HCT116 (cell line): ENCODE measurements at regions not wholly inside any gene's neighbourhood (a gene's known extent, or its start where the extent isn't known, plus 50 kb on each side); places are given as distances from the start of the nearest gene placed in this dataset.

Experiments used
- ATAC-seq: fragments of 200-7000 bp; cut with Tn5 transposase; 2 replicates; pipeline ENCODE4 v1.9.1; 2020; ENCODE audit warnings: mild to moderate bottlenecking, moderate library complexity
- BruUV-seq: library from RNA; stranded (reverse); fragments of 400-500 nt; replicated peaks from 2 replicates; lab custom pipeline; 2021; lab: Mats Ljungman, UMichigan
- CTCF ChIA-PET: fragments of 300-600 bp; sonication (Branson Sonifier 250); formaldehyde crosslinking; loops from one replicate; lab custom pipeline; 2021; ENCODE audit warnings: antibody characterized with exemption; lab: Charles Lee
- POLR2A ChIA-PET: fragments of 300-600, 350-600 bp; sonication (Branson Sonifier 250); formaldehyde crosslinking; loops from one replicate; lab custom pipeline; 2021; ENCODE audit warnings: antibody characterized with exemption; lab: Charles Lee
- RAD21 ChIA-PET, 2 experiments: fragments of 300-600 bp; sonication (Branson Sonifier 250); formaldehyde crosslinking; loops; one replicate each; lab custom pipeline; 2023; ENCODE audit warnings: low total read pairs in 2 of 2; ENCODE audit not compliant: uncharacterized antibody in 2 of 2, unreplicated experiment in 2 of 2, low non-redundant PET in 1 of 2; lab: Charles Lee
- DNase-seq: peaks from one replicate; pipeline ENCODE4 v3.0.0-alpha.2; 2010; ENCODE audit warnings: low read depth, low spot score
- H2AFZ ChIP-seq: fragments of 200-600 bp; shearing (Covaris generic), sonication (generic); 2 replicates; pipeline ENCODE4 v1.6.1; 2017; ENCODE audit warnings: low read depth, mixed run types, mixed read lengths, antibody characterized with exemption, low read length; ENCODE audit not compliant: poor library complexity, severe bottlenecking
- H3K27ac ChIP-seq: 2 replicates; pipeline ENCODE4 v1.5.1; 2012; ENCODE audit warnings: low read depth, low read length
- H3K27me3 ChIP-seq: fragments of 200-600 bp; sonication (generic); 2 replicates; pipeline ENCODE4 v1.6.1; 2016; ENCODE audit warnings: mixed run types, low read length, mixed read lengths; ENCODE audit not compliant: insufficient read depth
- H3K36me3 ChIP-seq, 2 experiments: fragments of 200-500 bp in 1 of 2; fragments of 200-600 bp in 1 of 2; sonication (Bioruptor generic) in 1 of 2; sonication (generic) in 1 of 2; 2 replicates each; pipeline versions ENCODE4 v1.5.1 to v1.6.1; 2014 to 2016; ENCODE audit warnings: low read length in 2 of 2, inconsistent platforms in 1 of 2, mixed read lengths in 1 of 2, mixed run types in 1 of 2; ENCODE audit not compliant: insufficient read depth in 2 of 2, control insufficient read depth in 1 of 2
- H3K4me1 ChIP-seq, 2 experiments: fragments of 200-600 bp in 1 of 2; sonication (generic) in 1 of 2; 2 replicates each; pipeline versions ENCODE4 v1.5.1 to v1.6.1; 2012 to 2017; ENCODE audit warnings: low read length in 2 of 2, inconsistent platforms in 1 of 2, mild to moderate bottlenecking in 1 of 2, mixed read lengths in 1 of 2, mixed run types in 1 of 2, moderate library complexity in 1 of 2; ENCODE audit not compliant: insufficient read depth in 2 of 2, control insufficient read depth in 1 of 2
- H3K4me2 ChIP-seq: fragments of 200-600 bp; sonication (generic); 2 replicates; pipeline ENCODE4 v1.6.1; 2017; ENCODE audit warnings: mixed run types, low read length, mixed read lengths
- H3K4me3 ChIP-seq, 2 experiments: fragments of 200-600 bp in 1 of 2; sonication (generic) in 1 of 2; replicated peaks in 1 of 2; 2 replicates each; pipeline ENCODE4 v1.5.1; 2011 to 2016; ENCODE audit warnings: low read length in 2 of 2, control low read depth in 1 of 2, low read depth in 1 of 2, mild to moderate bottlenecking in 1 of 2, mixed read lengths in 1 of 2, mixed run types in 1 of 2
- H3K79me2 ChIP-seq: fragments of 200-600 bp; sonication (generic); 2 replicates; pipeline ENCODE4 v1.6.1; 2017; ENCODE audit warnings: mild to moderate bottlenecking, mixed run types, low read length, moderate library complexity, mixed read lengths; ENCODE audit not compliant: insufficient read depth
- H3K9ac ChIP-seq: fragments of 200-600 bp; sonication (generic); 2 replicates; pipeline ENCODE4 v1.6.1; 2016; ENCODE audit warnings: low read length, mixed read lengths
- H3K9me2 ChIP-seq: fragments of 200-600 bp; sonication (generic), shearing (Covaris generic); 2 replicates; pipeline ENCODE4 v1.6.1; 2017; ENCODE audit warnings: mixed run types, mild to moderate bottlenecking, moderate library complexity; ENCODE audit not compliant: insufficient read depth
- H3K9me3 ChIP-seq, 2 experiments: fragments of 200-500 bp in 1 of 2; fragments of 200-600 bp in 1 of 2; sonication (Bioruptor generic) in 1 of 2; sonication (generic) in 1 of 2; 2 replicates each; pipeline ENCODE4 v1.6.1; 2014 to 2017; ENCODE audit warnings: low read length in 2 of 2, mixed read lengths in 2 of 2, inconsistent platforms in 1 of 2, low read depth in 1 of 2, mild to moderate bottlenecking in 1 of 2, mixed run types in 1 of 2, moderate library complexity in 1 of 2; ENCODE audit not compliant: control insufficient read depth in 1 of 2, insufficient read depth in 1 of 2
- H4K20me1 ChIP-seq: fragments of 200-600 bp; sonication (generic), shearing (Covaris generic); 2 replicates; pipeline ENCODE4 v1.6.1; 2017; ENCODE audit warnings: mixed run types, mild to moderate bottlenecking, moderate library complexity; ENCODE audit not compliant: insufficient read depth
- ATF3 ChIP-seq: IDR thresholded peaks from 2 replicates; pipeline ENCODE4 v1.6.1; 2012
- CEBPB ChIP-seq: IDR thresholded peaks from 2 replicates; pipeline ENCODE4 v1.6.1; 2012; ENCODE audit warnings: low read depth
- CTCF ChIP-seq, 3 experiments: fragments of 200-600 bp in 1 of 3; sonication (generic) in 1 of 3; IDR thresholded peaks in 2 of 3; conservative IDR thresholded peaks in 1 of 3; 2 replicates each; pipeline ENCODE4 v1.5.1; 2012 to 2017; ENCODE audit warnings: low read depth in 2 of 3, low read length in 2 of 3, antibody characterized with exemption in 1 of 3, borderline replicate concordance in 1 of 3, control low read depth in 1 of 3, mild to moderate bottlenecking in 1 of 3, mixed read lengths in 1 of 3, mixed run types in 1 of 3, moderate library complexity in 1 of 3; ENCODE audit not compliant: insufficient read depth in 1 of 3
- EGR1 ChIP-seq: IDR thresholded peaks from 2 replicates; pipeline ENCODE4 v1.6.1; 2012; ENCODE audit warnings: low read depth
- ELF1 ChIP-seq: IDR thresholded peaks from 2 replicates; pipeline ENCODE4 v1.6.1; 2012; ENCODE audit warnings: low read depth, borderline replicate concordance
- EZH2 ChIP-seq: fragments of 200-600 bp; sonication (generic); IDR thresholded peaks from 2 replicates; pipeline ENCODE4 v1.6.1; 2017; ENCODE audit warnings: antibody characterized with exemption, mixed run types
- EZH2phosphoT487 ChIP-seq: fragments of 200-600 bp; IDR thresholded peaks from 2 replicates; pipeline ENCODE4 v1.6.1; 2018; ENCODE audit warnings: antibody characterized with exemption, borderline replicate concordance
- FOSL1 ChIP-seq: IDR thresholded peaks from 2 replicates; pipeline ENCODE4 v1.6.1; 2012; ENCODE audit warnings: low read depth
- JUND ChIP-seq: IDR thresholded peaks from 2 replicates; pipeline ENCODE4 v1.6.1; 2012
- MAX ChIP-seq: IDR thresholded peaks from 2 replicates; pipeline ENCODE4 v1.6.1; 2012
- POLR2A ChIP-seq: IDR thresholded peaks from 2 replicates; pipeline ENCODE4 v1.7.0; 2011; ENCODE audit warnings: borderline replicate concordance; ENCODE audit not compliant: insufficient read depth, insufficient read length; ENCODE audit errors: extremely low read depth
- POLR2AphosphoS5 ChIP-seq: IDR thresholded peaks from 2 replicates; pipeline ENCODE4 v1.6.1; 2011; ENCODE audit warnings: mild to moderate bottlenecking, low read depth, low read length, moderate library complexity
- RAD21 ChIP-seq: IDR thresholded peaks from 2 replicates; pipeline ENCODE4 v1.6.1; 2012; ENCODE audit warnings: low read depth, mild to moderate bottlenecking
- REST ChIP-seq: IDR thresholded peaks from 2 replicates; pipeline ENCODE4 v1.6.1; 2012; ENCODE audit warnings: low read depth
- SP1 ChIP-seq: IDR thresholded peaks from 2 replicates; pipeline ENCODE4 v1.6.1; 2012; ENCODE audit warnings: low read depth
- SRF ChIP-seq: IDR thresholded peaks from 2 replicates; pipeline ENCODE4 v1.6.1; 2012; ENCODE audit warnings: low read depth
- TCF7L2 ChIP-seq: IDR thresholded peaks from 2 replicates; pipeline ENCODE4 v1.7.0; 2011; ENCODE audit warnings: borderline replicate concordance, inconsistent platforms; ENCODE audit not compliant: insufficient read depth, insufficient read length; ENCODE audit errors: extremely low read depth
- YY1 ChIP-seq: IDR thresholded peaks from 2 replicates; pipeline ENCODE4 v1.6.1; 2011; ENCODE audit warnings: low read length, low read depth, moderate library complexity, mild to moderate bottlenecking; ENCODE audit not compliant: insufficient replicate concordance; ENCODE audit errors: extremely low read depth
- ZFX ChIP-seq: fragments of 450-650 bp; IDR thresholded peaks from 2 replicates; pipeline ENCODE4 v1.6.1; 2017
- ZNF274 ChIP-seq: fragments of 200-500 bp; sonication (Bioruptor generic); IDR thresholded peaks from 2 replicates; pipeline ENCODE4 v1.6.1; 2014; ENCODE audit warnings: mild to moderate bottlenecking, low read depth, low read length, inconsistent platforms
- intact Hi-C: fragments of 100-400 bp; cut with micrococcal nuclease; formaldehyde crosslinking; loops from 2 replicates; pipeline ENCODE4 v1.10.0; 2022

GRCh38 chr19:30744741-30745475 lies 372.7 kb downstream of the ZNF536 start:
- ChIA-PET POLR2A (no interaction called here), CTCF (no interaction called here), RAD21 (no interaction called here)
- Histone ChIP-seq H3K4me1 (no peaks in the 10 kb centered on the region), H3K79me2 (no peaks in the 10 kb centered on the region), H4K20me1 (no peaks in the 10 kb centered on the region), H3K4me3 (no peak overlapping the region), H3K4me2 (no peak overlapping the region), H3K36me3 (no peaks in the 10 kb centered on the region), H3K9ac (no peak overlapping the region), H3K27me3 (no peaks in the 10 kb centered on the region), H3K9me2 (no peaks in the 10 kb centered on the region), H3K9me3 (peaks cover 0 to 30% of the 10 kb centered on the region in 2 experiments; a peak in 2 of 4 replicates), H3K27ac (no peak overlapping the region), H2AFZ (no peak overlapping the region)
- BruUV-seq = no TSS peak
- no peak for TF ChIP-seq ATF3
- TF ChIP-seq CTCF (IDR thresholded peaks at IDR 0.05 in 2 of 3, conservative IDR thresholded peaks at IDR 0.05 in 1 of 3; ENCODE audit: borderline replicate concordance in 1 of 3, insufficient read depth in 1 of 3, low read depth in 2 of 3, low read length in 2 of 3) = no peak
- no peak for TF ChIP-seq POLR2A
- TF ChIP-seq ELF1 = no peak
- TF ChIP-seq YY1 = no peak
- no peak for TF ChIP-seq REST
- TF ChIP-seq MAX = no peak
- TF ChIP-seq CEBPB = no peak
- TF ChIP-seq RAD21 = no peak
- no peak for TF ChIP-seq ZFX
- no peak for TF ChIP-seq TCF7L2
- TF ChIP-seq JUND = no peak
- TF ChIP-seq ZNF274 = no peak
- no peak for TF ChIP-seq EZH2phosphoT487
- no peak for TF ChIP-seq EZH2
- TF ChIP-seq FOSL1 = no peak
- TF ChIP-seq SP1 = no peak
- TF ChIP-seq EGR1 = no peak
- TF ChIP-seq SRF = no peak
- TF ChIP-seq POLR2AphosphoS5 = no peak
- DNase-seq (no peak), ATAC-seq (no peak)
- intact Hi-C loops = no loop called here
